ACC112 (cell line): ENCODE measurements at regions not wholly inside any gene's neighbourhood (a gene's known extent, or its start where the extent isn't known, plus 50 kb on each side); places are given as distances from the start of the nearest gene placed in this dataset.

Experiments used
- H2AFZ ChIP-seq: fragments of 200-600 bp; sonication (generic); one replicate; pipeline ENCODE4 v1.6.0; 2017; ENCODE audit warnings: antibody characterized with exemption, low read length; ENCODE audit not compliant: unreplicated experiment
- H3K27ac ChIP-seq: fragments of 200-600 bp; sonication (generic); 2 replicates; pipeline ENCODE4 v1.5.1; 2014; ENCODE audit warnings: low read depth, mild to moderate bottlenecking, antibody characterized with exemption, low read length, moderate library complexity
- H3K27me3 ChIP-seq: fragments of 200-600 bp; sonication (generic); 2 replicates; pipeline ENCODE4 v1.6.1; 2014; ENCODE audit warnings: mild to moderate bottlenecking, antibody characterized with exemption, low read length, moderate library complexity, mixed read lengths; ENCODE audit not compliant: insufficient read depth
- H3K36me3 ChIP-seq: fragments of 200-600 bp; sonication (generic); 2 replicates; pipeline ENCODE4 v1.6.1; 2016; ENCODE audit warnings: mild to moderate bottlenecking, antibody characterized with exemption, low read length, moderate library complexity, mixed read lengths; ENCODE audit not compliant: insufficient read depth
- H3K4me1 ChIP-seq: fragments of 200-600 bp; sonication (generic); one replicate; pipeline ENCODE4 v1.6.1; 2016; ENCODE audit warnings: low read length, mixed read lengths; ENCODE audit not compliant: insufficient read depth, unreplicated experiment, control insufficient read depth
- H3K4me3 ChIP-seq: fragments of 200-600 bp; sonication (generic); 2 replicates; pipeline ENCODE4 v1.5.1; 2014; ENCODE audit warnings: mild to moderate bottlenecking, low read depth, low read length
- H3K79me2 ChIP-seq: fragments of 200-600 bp; sonication (generic); one replicate; pipeline ENCODE4 v1.6.0; 2016; ENCODE audit warnings: low read length; ENCODE audit not compliant: control insufficient read depth, unreplicated experiment, insufficient read depth

GRCh38 chr5:5570646-5571045 lies 148.2 kb downstream of the ICE1 start:
- H3K36me3 ChIP-seq, result no peaks in the 10 kb centered on the region
- H3K79me2 ChIP-seq, result no peaks in the 10 kb centered on the region
- no peaks in the 10 kb centered on the region for H3K4me1 ChIP-seq
- no peak overlapping the region for H3K4me3 ChIP-seq
- H3K27me3 ChIP-seq, result no peaks in the 10 kb centered on the region
- H3K27ac ChIP-seq, result no peak overlapping the region
- H2AFZ ChIP-seq, result no peak overlapping the region

- no peak overlapping the region for H2AFZ ChIP-seq
- no peak overlapping the region for H3K27ac ChIP-seq
- H3K36me3 ChIP-seq, result no peaks in the 10 kb centered on the region
- H3K79me2 ChIP-seq, result no peaks in the 10 kb centered on the region
- H3K4me1 ChIP-seq, result no peaks in the 10 kb centered on the region
- H3K27me3 ChIP-seq, result no peaks in the 10 kb centered on the region
- no peak overlapping the region for H3K4me3 ChIP-seq
Measured at GRCh38 chr5:5564898-5565297, 142.4 kb downstream of the ICE1 start.

GRCh38 chr5:5560016-5560415 lies 137.5 kb downstream of the ICE1 start:
- H3K4me3 ChIP-seq, result no peak overlapping the region
- H3K27ac ChIP-seq, result no peak overlapping the region
- no peaks in the 10 kb centered on the region; the same call in 1 of the 2 replicates for H3K27me3 ChIP-seq
- H3K36me3 ChIP-seq, result no peaks in the 10 kb centered on the region
- no peak overlapping the region for H2AFZ ChIP-seq
- no peaks in the 10 kb centered on the region for H3K79me2 ChIP-seq
- no peaks in the 10 kb centered on the region for H3K4me1 ChIP-seq

GRCh38 chr5:5558638-5559527 lies 136.4 kb downstream of the ICE1 start:
- H3K36me3 ChIP-seq, result no peaks in the 10 kb centered on the region

GRCh38 chr5:5558102-5558501 lies 135.6 kb downstream of the ICE1 start:
- H3K27ac ChIP-seq, result no peak overlapping the region

More at GRCh38 chr5:5558638-5559527, 136.4 kb downstream of the ICE1 start:
- Histone ChIP-seq H3K79me2 (no peaks in the 10 kb centered on the region), H3K4me3 (no peak overlapping the region), H3K27ac (no peak overlapping the region), H2AFZ (no peak overlapping the region), H3K27me3 (no peaks in the 10 kb centered on the region; the same call in 1 of the 2 replicates), H3K4me1 (no peaks in the 10 kb centered on the region)

GRCh38 chr5:5551499-5551898 lies 129.0 kb downstream of the ICE1 start:
- H3K36me3 ChIP-seq, result no peaks in the 10 kb centered on the region
- no peak overlapping the region for H3K27ac ChIP-seq
- H3K4me3 ChIP-seq, result no peak overlapping the region
- no peaks in the 10 kb centered on the region for H3K79me2 ChIP-seq
- no peaks in the 10 kb centered on the region for H3K4me1 ChIP-seq
- H3K27me3 ChIP-seq, result no peaks in the 10 kb centered on the region
- no peak overlapping the region for H2AFZ ChIP-seq

More at GRCh38 chr5:5558102-5558501, 135.6 kb downstream of the ICE1 start:
- Histone ChIP-seq H3K4me3 (no peak overlapping the region), H3K27me3 (no peaks in the 10 kb centered on the region; the same call in 1 of the 2 replicates), H2AFZ (no peak overlapping the region), H3K4me1 (no peaks in the 10 kb centered on the region), H3K79me2 (no peaks in the 10 kb centered on the region), H3K36me3 (no peaks in the 10 kb centered on the region)

GRCh38 chr5:5546408-5546807 lies 123.9 kb downstream of the ICE1 start:
- H3K4me1 ChIP-seq, result no peaks in the 10 kb centered on the region
- no peaks in the 10 kb centered on the region for H3K36me3 ChIP-seq
- no peak overlapping the region for H3K27ac ChIP-seq
- no peaks in the 10 kb centered on the region for H3K27me3 ChIP-seq
- H3K4me3 ChIP-seq, result no peak overlapping the region
- H3K79me2 ChIP-seq, result no peaks in the 10 kb centered on the region
- no peak overlapping the region for H2AFZ ChIP-seq

GRCh38 chr5:5544094-5544663 lies 121.7 kb downstream of the ICE1 start:
- H3K4me3 ChIP-seq, result no peak overlapping the region
- no peak overlapping the region for H3K27ac ChIP-seq
- H2AFZ ChIP-seq, result no peak overlapping the region
- no peaks in the 10 kb centered on the region for H3K27me3 ChIP-seq
- H3K79me2 ChIP-seq, result no peaks in the 10 kb centered on the region
- no peaks in the 10 kb centered on the region for H3K36me3 ChIP-seq
- H3K4me1 ChIP-seq, result no peaks in the 10 kb centered on the region

- H3K27me3 ChIP-seq, result no peaks in the 10 kb centered on the region
Measured at GRCh38 chr5:5542654-5543053, 120.2 kb downstream of the ICE1 start.

GRCh38 chr5:5540065-5540464 lies 117.6 kb downstream of the ICE1 start:
- no peak overlapping the region for H3K4me3 ChIP-seq
- H3K79me2 ChIP-seq, result no peaks in the 10 kb centered on the region
- no peak overlapping the region for H3K27ac ChIP-seq
- H3K4me1 ChIP-seq, result no peaks in the 10 kb centered on the region
- no peaks in the 10 kb centered on the region for H3K36me3 ChIP-seq
- H3K27me3 ChIP-seq, result no peaks in the 10 kb centered on the region
- no peak overlapping the region for H2AFZ ChIP-seq

More at GRCh38 chr5:5542654-5543053, 120.2 kb downstream of the ICE1 start:
- H3K27ac ChIP-seq, result no peak overlapping the region
- H2AFZ ChIP-seq, result no peak overlapping the region
- H3K79me2 ChIP-seq, result no peaks in the 10 kb centered on the region
- H3K4me1 ChIP-seq, result no peaks in the 10 kb centered on the region
- H3K4me3 ChIP-seq, result no peak overlapping the region
- no peaks in the 10 kb centered on the region for H3K36me3 ChIP-seq
